HG03432 (cell line): ENCODE measurements at regions not wholly inside any gene's neighbourhood (a gene's known extent, or its start where the extent isn't known, plus 50 kb on each side); places are given as distances from the start of the nearest gene placed in this dataset.

Experiments used
- ATAC-seq: cut with Tn5 transposase; IDR thresholded peaks from one replicate; pipeline ENCODE4 v1.9.1; 2021; ENCODE audit warnings: mild to moderate bottlenecking, moderate library complexity; ENCODE audit not compliant: unreplicated experiment

- no peak for ATAC-seq
These were observed 289.2 kb downstream of the EFNB2 start for GRCh38 chr13:106246242-106246641.

- ATAC-seq: no peak
These were observed 292.4 kb downstream of the EFNB2 start for GRCh38 chr13:106243011-106243565.

- ATAC-seq: no peak
These were observed 293.2 kb downstream of the EFNB2 start for GRCh38 chr13:106241974-106242953.

- no peak for ATAC-seq
These were observed 296.8 kb downstream of the EFNB2 start for GRCh38 chr13:106238690-106239089.

GRCh38 chr13:106234636-106235035 lies 300.8 kb downstream of the EFNB2 start:
- no peak for ATAC-seq

- no peak for ATAC-seq
These were observed 302.2 kb downstream of the EFNB2 start for GRCh38 chr13:106233134-106233735.

- no peak for ATAC-seq
These were observed 302.8 kb downstream of the EFNB2 start for GRCh38 chr13:106232681-106233080.

- no peak for ATAC-seq
These were observed 305.0 kb downstream of the EFNB2 start for GRCh38 chr13:106230450-106230849.

- no peak for ATAC-seq
These were observed 310.3 kb downstream of the EFNB2 start for GRCh38 chr13:106225126-106225525.

- ATAC-seq: no peak
These were observed 315.3 kb downstream of the EFNB2 start for GRCh38 chr13:106220211-106220610.

GRCh38 chr13:106213028-106213757 lies 322.3 kb downstream of the EFNB2 start:
- no peak for ATAC-seq

- ATAC-seq: no peak
These were observed 323.0 kb downstream of the EFNB2 start for GRCh38 chr13:106212386-106213010.

GRCh38 chr13:106210324-106210723 lies 325.1 kb downstream of the EFNB2 start:
- ATAC-seq: no peak

- no peak for ATAC-seq
These were observed 329.6 kb downstream of the EFNB2 start for GRCh38 chr13:106205871-106206270.

GRCh38 chr13:106197496-106197895 lies 338.0 kb downstream of the EFNB2 start:
- no peak for ATAC-seq

GRCh38 chr13:106187501-106188095 lies 347.9 kb downstream of the EFNB2 start:
- ATAC-seq: no peak

GRCh38 chr13:106187101-106187500 lies 348.4 kb downstream of the EFNB2 start:
- no peak for ATAC-seq

GRCh38 chr13:106186366-106187030 lies 349.0 kb downstream of the EFNB2 start:
- no peak for ATAC-seq

- no peak for ATAC-seq
These were observed 350.7 kb downstream of the EFNB2 start for GRCh38 chr13:106184790-106185189.
